Gastroesophageal sphincter (tissue), 3 donors: ENCODE measurements at regions not wholly inside any gene's neighbourhood (a gene's known extent, or its start where the extent isn't known, plus 50 kb on each side); places are given as distances from the start of the nearest gene placed in this dataset.

Source experiments
- CTCF ChIP-seq, 4 experiments: fragments of 200-600 bp in 2 of 4; fragments of 450-650 bp in 2 of 4; sonication (generic) in 1 of 4; IDR thresholded peaks; one replicate each; pipeline ENCODE4 v1.5.1; 2017 to 2019; ENCODE audit warnings: antibody characterized with exemption in 4 of 4, mild to moderate bottlenecking in 2 of 4, moderate library complexity in 2 of 4
- EP300 ChIP-seq: sonication (generic); formaldehyde crosslinking; IDR thresholded peaks from one replicate; pipeline ENCODE4 v1.6.1; 2017; ENCODE audit warnings: antibody characterized with exemption, mild to moderate bottlenecking
- POLR2AphosphoS5 ChIP-seq: sonication (generic); formaldehyde crosslinking; IDR thresholded peaks from one replicate; pipeline ENCODE4 v1.6.1; 2017; ENCODE audit warnings: antibody characterized with exemption

GRCh38 chr5:126198531-126198930 lies 224.7 kb upstream of the GRAMD2B start:
- TF ChIP-seq POLR2AphosphoS5 (no peak), CTCF (IDR thresholded peaks at IDR 0.05) (no peak), EP300 (no peak)
